Head of caudate nucleus (tissue), 42 donors: ENCODE measurements at regions not wholly inside any gene's neighbourhood (a gene's known extent, or its start where the extent isn't known, plus 50 kb on each side); places are given as distances from the start of the nearest gene placed in this dataset.

ENCODE experiments used
- DNase-seq, 42 donors: peaks; one replicate each; pipeline versions ENCODE4 v3.0.0 to v3.0.0-alpha.2; 2020 to 2021; ENCODE audit warnings: mixed read lengths in 7 of 42
- intact Hi-C: fragments of 100-400 bp; cut with DNase I; formaldehyde crosslinking; loops from one replicate; pipeline ENCODE4 v1.15.0; 2022

DNA sequence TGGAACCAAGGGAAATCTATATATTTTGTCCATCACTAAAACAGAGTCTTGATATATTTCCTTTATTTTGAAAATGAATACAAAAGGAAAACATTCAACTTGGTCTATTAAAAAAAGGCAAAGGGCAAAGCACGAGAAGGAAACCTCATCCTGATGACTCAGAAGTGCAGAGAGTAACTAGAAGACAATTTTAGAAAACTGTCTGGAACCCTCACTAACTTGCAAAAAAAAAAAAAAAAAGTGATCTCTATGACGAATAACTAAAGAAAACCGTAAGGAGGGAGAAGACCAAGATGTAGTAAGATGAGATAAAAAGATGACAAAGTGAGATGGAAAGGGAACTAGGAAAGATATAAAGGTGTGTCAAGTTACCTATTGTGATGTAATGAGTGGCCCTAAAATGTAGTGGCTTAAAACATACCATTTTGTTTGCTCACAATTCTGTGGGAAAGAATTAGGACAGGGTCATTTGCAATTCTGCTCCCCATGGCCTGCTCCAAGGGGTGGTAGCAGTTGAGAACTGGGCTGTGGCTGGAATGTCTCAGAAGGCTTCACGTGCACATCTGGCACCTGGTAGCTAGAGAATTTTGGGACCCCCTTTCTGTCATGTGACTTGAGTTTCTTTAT, 303.0 kb downstream of the DYSF start:
- no peak for DNase-seq
- intact Hi-C loops = no loop called here

DNA sequence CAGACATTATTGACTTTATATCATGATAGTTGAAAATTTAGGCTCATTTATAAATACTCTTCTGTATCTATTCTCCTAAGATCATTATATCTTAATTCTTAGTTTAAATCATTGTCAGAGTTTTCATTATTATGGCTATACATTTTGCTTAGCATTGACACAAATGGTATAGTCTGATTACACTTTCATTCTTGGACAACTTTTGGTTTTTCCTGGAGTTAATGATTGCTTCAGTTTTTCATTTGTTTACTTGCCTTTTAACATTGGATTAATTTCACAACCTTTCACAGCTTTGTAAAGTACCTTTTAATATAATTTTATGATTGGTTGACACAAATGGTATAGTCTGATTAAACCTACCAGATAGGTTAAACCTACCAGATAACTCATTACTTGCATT, 298.2 kb downstream of the DYSF start:
- no peak for DNase-seq
- intact Hi-C loops = no loop called here

DNA sequence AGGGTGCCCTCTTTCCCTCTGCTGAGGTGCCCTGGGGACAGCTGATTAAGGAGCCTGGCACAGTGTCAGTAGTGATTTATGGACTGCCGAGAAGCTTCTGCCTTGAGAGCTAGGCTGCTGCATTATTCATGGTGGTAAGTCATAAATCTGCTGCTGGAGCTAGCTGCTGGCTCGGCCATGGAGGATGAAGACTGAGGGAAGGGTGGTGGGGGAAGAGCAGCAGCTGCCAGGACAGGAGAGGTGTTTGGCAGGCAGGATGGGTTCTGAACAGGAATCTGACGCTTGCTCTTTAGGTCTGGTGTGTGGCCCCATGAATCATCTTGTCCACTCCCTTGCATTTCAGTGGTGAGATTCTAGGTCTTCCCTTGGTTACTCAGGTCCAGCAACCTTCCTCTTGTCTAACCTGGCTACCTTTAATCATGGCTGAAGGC, 296.3 kb downstream of the DYSF start:
- intact Hi-C loops = no loop called here
- DNase-seq = no peak

DNA sequence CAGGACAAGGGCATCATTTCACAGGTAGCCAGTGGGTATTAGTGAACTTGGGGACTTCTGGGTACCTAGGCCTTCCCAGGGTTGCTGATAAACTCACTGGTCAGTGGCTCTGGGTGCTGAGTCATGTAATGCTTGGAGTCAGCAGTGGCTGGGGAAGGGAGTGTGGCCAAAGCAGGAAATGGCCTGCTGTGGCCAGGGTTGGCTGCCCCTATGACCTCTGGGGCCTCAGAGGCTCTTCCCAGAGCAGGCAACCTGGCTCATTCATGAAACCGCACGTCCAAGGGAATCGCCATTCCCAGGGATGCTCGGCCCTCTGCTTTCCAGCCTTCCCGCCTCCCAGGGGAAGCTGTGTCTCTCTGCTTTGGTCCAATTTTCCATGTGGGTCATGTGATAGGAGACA, 294.9 kb downstream of the DYSF start:
- no peak for DNase-seq
- intact Hi-C loops = no loop called here

DNA sequence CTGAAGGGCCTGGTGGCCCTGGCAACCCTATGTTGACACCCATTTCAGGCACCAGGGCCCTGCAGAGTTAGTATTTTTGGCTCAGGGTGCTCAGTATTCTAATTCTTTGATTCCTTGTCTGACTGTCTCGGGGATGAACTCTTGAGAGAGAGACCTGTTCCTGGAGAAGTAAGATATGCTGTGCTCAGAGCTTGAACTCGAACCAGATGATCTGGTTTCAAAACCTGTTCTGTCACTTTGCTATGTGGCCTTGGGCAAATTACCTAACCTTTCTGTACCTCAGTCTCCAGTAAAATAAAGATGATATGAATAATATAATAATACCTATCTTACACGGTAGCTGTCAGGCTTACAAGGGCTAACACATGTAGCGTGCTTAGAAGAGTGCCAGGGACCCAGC, 294.2 kb downstream of the DYSF start:
- intact Hi-C loops = no loop called here
- DNase-seq = no peak

DNA sequence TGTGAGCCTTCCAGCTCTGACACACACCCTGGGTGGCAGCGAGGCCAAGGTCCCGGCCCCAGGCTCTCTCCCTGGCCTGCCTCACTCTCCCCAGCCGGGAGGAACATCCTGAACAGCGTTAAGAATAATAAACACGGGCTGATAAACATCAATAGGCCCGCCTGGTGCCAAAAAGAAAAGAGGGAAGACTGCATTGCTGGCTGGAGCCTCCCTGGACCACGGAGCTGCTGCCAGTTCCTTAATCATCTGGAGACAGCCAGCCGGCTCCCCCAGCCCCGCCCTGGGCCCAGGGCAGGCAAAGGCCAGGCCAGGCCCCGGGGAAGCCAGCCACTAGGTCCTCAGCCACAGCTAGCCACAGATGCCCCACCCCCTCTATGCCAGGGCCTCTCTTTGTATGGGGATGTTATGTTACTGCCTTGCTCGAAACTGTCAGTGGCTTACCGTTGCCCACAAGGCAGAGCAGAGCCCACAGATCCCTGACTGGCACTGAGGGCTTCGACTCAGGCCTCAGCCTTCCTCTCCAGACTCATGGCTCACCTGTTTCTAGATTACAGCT, 293.7 kb downstream of the DYSF start:
- DNase-seq = no peak
- intact Hi-C loops = no loop called here

DNA sequence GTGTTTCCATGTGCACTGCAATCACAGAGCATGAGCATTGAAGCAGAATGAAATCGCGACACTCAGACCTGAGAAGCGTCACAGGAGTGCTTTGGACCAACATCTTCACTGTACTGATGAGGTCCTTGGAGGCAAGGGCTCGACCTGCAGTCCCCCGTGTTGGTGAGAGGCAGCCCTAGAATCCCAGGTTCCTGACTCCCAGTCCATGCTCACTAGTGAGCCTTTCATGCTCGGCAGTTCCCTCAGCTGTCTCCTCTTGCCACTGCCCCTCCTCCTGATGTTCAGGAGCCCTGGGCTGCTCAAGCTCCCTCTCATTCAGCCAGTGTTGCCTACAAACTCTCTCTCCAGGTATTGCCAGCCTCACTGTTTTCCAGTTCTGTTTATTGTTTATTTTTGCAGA, 291.4 kb downstream of the DYSF start:
- DNase-seq = no peak
- intact Hi-C loops = no loop called here

DNA sequence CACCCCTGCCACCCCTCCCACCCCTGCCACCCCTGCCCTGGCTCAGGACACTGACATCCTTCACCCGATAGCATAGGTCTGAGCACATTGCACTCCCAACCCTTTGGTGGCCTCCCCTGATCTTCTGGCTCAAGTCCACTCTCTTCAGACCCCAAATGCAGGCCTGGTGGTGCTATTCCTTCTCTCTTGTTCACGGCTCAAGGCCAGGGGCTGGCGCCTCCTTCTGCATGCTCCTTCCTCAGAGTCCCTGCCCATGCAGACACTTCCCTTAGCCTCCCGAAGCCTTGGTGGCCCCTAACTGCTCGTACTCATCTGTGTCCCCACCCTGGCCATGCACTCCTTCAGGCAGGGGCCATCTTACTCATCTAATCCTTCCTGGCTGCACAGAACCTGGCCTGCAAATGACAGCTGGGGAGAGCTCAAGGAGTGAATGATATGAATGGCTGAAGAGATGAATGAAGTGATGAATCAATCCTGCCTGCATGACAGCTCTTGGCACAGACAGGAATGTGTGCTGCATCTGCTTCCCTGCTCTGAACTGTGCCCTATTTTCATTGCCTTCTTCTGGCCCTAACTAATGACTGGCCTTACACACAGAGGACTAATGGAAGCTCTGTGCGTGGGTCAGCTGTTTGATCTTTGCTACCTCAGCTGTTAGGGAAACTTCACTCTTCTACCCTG, 290.8 kb downstream of the DYSF start:
- DNase-seq = no peak
- intact Hi-C loops = no loop called here

DNA sequence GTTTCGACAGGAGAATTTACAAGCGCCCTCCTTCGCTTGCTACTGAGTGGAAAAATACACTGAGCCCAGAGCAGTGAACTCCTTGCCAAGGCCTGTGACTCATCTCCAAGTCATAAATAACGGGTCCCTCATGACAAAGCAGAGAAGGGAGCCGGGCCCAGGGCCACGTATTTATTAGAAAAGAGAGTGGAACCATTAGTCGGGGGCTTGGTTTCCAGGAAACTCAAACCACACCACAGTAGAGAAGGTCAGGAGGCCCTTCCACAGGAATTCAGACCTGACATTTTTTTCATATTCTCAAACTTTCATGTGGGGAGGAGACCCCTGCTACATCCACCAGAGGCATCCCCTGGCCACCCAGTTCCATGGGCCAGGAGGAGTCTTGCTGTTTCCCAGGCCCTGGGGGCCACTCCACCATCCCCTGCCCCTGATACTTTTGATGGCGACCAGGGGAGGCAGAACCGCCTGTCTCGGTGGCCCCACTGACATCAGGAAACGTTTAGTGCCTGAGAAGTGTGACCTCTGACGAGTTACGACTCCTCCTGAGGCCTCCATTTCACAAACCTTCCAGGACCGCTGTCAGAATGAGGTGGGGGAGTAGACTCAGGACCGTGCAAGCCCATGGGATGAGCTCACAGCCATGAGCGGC, 289.7 kb downstream of the DYSF start:
- peak in 33 of 42 donors; percentile 13 to 83 (median 46) for DNase-seq
- intact Hi-C loops = no loop called here

DNA sequence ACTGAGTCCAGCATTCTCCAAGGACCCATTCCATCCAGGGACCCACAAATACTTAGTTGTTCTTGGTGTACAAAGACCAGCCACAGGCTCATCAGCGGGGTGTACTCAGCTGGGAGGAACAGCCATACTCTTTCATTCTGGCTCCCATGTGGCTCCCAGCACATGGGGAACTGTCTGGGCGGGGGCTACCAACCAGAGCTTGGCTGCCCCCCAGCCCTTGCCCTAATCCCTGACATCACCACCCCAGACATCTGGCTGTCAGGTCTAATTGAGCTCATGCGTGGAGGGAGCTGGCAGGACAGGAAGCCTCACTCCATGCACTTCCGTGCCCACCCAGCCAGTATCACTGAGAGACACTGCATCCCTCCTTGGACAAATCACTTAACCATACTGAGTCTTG, 283.6 kb downstream of the DYSF start:
- intact Hi-C loops = no loop called here
- DNase-seq = peak in 24 of 42 donors; percentile 6 to 70 (median 38)

DNA sequence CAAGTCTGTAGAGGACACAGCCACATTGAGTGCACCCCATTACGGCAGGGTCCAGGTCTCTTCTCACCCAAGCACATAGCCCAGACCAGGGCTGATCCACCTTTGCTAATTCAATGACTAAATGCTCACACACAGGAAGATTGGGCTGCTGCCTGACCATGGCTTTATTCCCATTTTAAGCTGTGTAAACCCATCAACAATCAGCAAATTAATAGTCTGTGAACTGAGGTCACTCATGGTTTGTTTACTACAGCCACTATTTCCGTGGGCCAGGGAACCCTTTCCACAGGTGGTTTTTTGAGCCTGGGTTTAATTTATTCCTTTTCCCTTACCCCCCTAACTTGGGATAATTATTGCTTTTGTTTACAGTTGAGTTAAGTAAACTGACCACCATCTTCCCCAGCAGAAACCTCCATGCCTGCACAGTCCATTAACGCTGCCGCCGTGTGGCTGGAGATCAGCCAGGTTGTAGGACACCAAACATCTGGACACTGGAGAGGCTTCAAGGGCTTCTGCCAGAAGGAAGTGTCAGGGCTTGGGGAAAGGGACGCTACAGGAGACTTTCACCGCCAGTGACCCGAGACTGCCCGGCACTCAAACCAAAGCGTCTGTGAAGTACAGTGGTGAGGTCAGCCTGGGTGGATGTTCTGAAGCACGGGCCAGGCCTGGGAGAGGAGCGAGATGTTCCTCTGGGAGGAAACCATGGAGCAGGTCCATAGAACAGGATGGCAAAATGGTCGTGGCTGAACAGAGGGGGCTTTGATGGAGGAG, 282.9 kb downstream of the DYSF start:
- DNase-seq = peak in 1 of 42 donors; percentile 45
- intact Hi-C loops = no loop called here
